CD14-positive monocyte (primary cell): ENCODE measurements at regions not wholly inside any gene's neighbourhood (a gene's known extent, or its start where the extent isn't known, plus 50 kb on each side); places are given as distances from the start of the nearest gene placed in this dataset.
A peak's percentile ranks its signal among the peaks of the same experiment; 100 is the strongest.

Experiments
- DNase-seq, 3 donors: peaks; one replicate each; pipeline ENCODE4 v3.0.0-alpha.2; 2011 to 2022
- H2AFZ ChIP-seq: 2 replicates; pipeline ENCODE4 v1.6.0; 2012; ENCODE audit warnings: mild to moderate bottlenecking, low read depth, low read length, inconsistent platforms; ENCODE audit not compliant: insufficient read depth, poor library complexity, severe bottlenecking
- H3K27ac ChIP-seq, 2 donors: 1 replicate in 1 of 2; 2 replicates in 1 of 2; pipeline ENCODE4 v1.5.1; 2012 to 2013; ENCODE audit warnings: low read length in 2 of 2, control low read depth in 1 of 2, inconsistent platforms in 1 of 2, low read depth in 1 of 2, mild to moderate bottlenecking in 1 of 2
- H3K27me3 ChIP-seq, 2 donors: one replicate each; pipeline versions ENCODE4 v1.6.0 to v1.6.1; 2011 to 2013; ENCODE audit warnings: low read length in 2 of 2; ENCODE audit not compliant: control insufficient read depth in 2 of 2, insufficient read depth in 2 of 2
- H3K36me3 ChIP-seq, 2 donors: replicated peaks in 1 of 2; 1 replicate in 1 of 2; 2 replicates in 1 of 2; pipeline versions ENCODE4 v1.5.1 to v1.6.1; 2012 to 2013; ENCODE audit warnings: low read length in 2 of 2, control low read depth in 1 of 2, inconsistent platforms in 1 of 2, mild to moderate bottlenecking in 1 of 2; ENCODE audit not compliant: insufficient read depth in 2 of 2, control insufficient read depth in 1 of 2
- H3K4me1 ChIP-seq, 2 donors: 1 replicate in 1 of 2; 2 replicates in 1 of 2; pipeline versions ENCODE4 v1.5.1 to v1.6.1; 2012 to 2013; ENCODE audit warnings: low read length in 2 of 2, control low read depth in 1 of 2, inconsistent platforms in 1 of 2, mild to moderate bottlenecking in 1 of 2, moderate library complexity in 1 of 2; ENCODE audit not compliant: insufficient read depth in 2 of 2, control insufficient read depth in 1 of 2
- H3K4me2 ChIP-seq: replicated peaks from 2 replicates; pipeline ENCODE3; 2012; ENCODE audit warnings: low read length, moderate library complexity, mild to moderate bottlenecking; ENCODE audit not compliant: poor library complexity, severe bottlenecking; ENCODE audit errors: extremely low read depth
- H3K4me3 ChIP-seq, 3 experiments: fragments of 200-600 bp in 1 of 3; sonication (generic) in 1 of 3; replicated peaks in 1 of 3; 1 replicate in 2 of 3; 2 replicates in 1 of 3; pipeline ENCODE4 v1.5.1; 2011 to 2013; ENCODE audit warnings: low read length in 3 of 3, mild to moderate bottlenecking in 3 of 3, control low read depth in 2 of 3, low read depth in 2 of 3, inconsistent platforms in 1 of 3, moderate library complexity in 1 of 3
- H3K79me2 ChIP-seq: 2 replicates; pipeline ENCODE4 v1.6.0; 2012; ENCODE audit warnings: mild to moderate bottlenecking, control low read depth, inconsistent platforms, low read length, moderate library complexity; ENCODE audit not compliant: insufficient read depth
- H3K9ac ChIP-seq: 2 replicates; pipeline ENCODE4 v1.6.0; 2017; ENCODE audit warnings: low read length, mild to moderate bottlenecking; ENCODE audit not compliant: insufficient read depth, poor library complexity, severe bottlenecking
- H3K9me3 ChIP-seq, 2 donors: replicated peaks in 1 of 2; 1 replicate in 1 of 2; 2 replicates in 1 of 2; pipeline versions ENCODE4 v1.5.1 to v1.6.1; 2012 to 2013; ENCODE audit warnings: low read length in 2 of 2, control low read depth in 1 of 2; ENCODE audit not compliant: control insufficient read depth in 1 of 2, insufficient read depth in 1 of 2
- H4K20me1 ChIP-seq: 2 replicates; pipeline ENCODE4 v1.6.0; 2012; ENCODE audit warnings: mild to moderate bottlenecking, low read length, control low read depth, moderate library complexity; ENCODE audit not compliant: insufficient read depth
- H3K27ac Mint-ChIP-seq, 7 donors: one replicate each; pipeline ENCODE4 v1.8.0; 2020; ENCODE audit warnings: mild to moderate bottlenecking in 7 of 7, mixed read lengths in 7 of 7, moderate library complexity in 6 of 7, inconsistent platforms in 2 of 7
- H3K27me3 Mint-ChIP-seq, 3 donors: one replicate each; pipeline ENCODE4 v1.8.0; 2021 to 2022; ENCODE audit warnings: low read depth in 3 of 3, mild to moderate bottlenecking in 3 of 3, mixed read lengths in 3 of 3, moderate library complexity in 3 of 3, inconsistent platforms in 1 of 3
- H3K36me3 Mint-ChIP-seq, 2 donors: one replicate each; pipeline ENCODE4 v1.8.0; 2020; ENCODE audit warnings: mixed read lengths in 2 of 2, inconsistent platforms in 1 of 2, mild to moderate bottlenecking in 1 of 2
- H3K4me1 Mint-ChIP-seq: one replicate; pipeline ENCODE4 v1.8.0; 2020; ENCODE audit warnings: mild to moderate bottlenecking, mixed read lengths
- H3K4me3 Mint-ChIP-seq, 2 donors: one replicate each; pipeline ENCODE4 v1.8.0; 2020; ENCODE audit warnings: mild to moderate bottlenecking in 2 of 2, mixed read lengths in 2 of 2, moderate library complexity in 1 of 2
- H3K9me3 Mint-ChIP-seq, 7 donors: one replicate each; pipeline ENCODE4 v1.8.0; 2020 to 2022; ENCODE audit warnings: mixed read lengths in 7 of 7, mild to moderate bottlenecking in 6 of 7, moderate library complexity in 6 of 7, inconsistent platforms in 2 of 7
- WGBS: methylation state at CpG from one replicate; pipeline ENCODE4 v1.1.5; 2013; ENCODE audit warnings: missing lambda C conversion rate; ENCODE audit not compliant: insufficient coverage; 5-methylcytosine and 5-hydroxymethylcytosine counted together
- intact Hi-C, 2 donors: fragments of 100-400 bp; cut with micrococcal nuclease; formaldehyde crosslinking; loops; one replicate each; pipeline versions ENCODE4 v1.15.0 to v1.15.1; 2023
- TF ChIP-seq, protein P1 (sequence below): fragments of 200-600 bp; IDR thresholded peaks from one replicate; pipeline ENCODE4 v1.8.0; 2022; ENCODE audit warnings: antibody characterized with exemption, mild to moderate bottlenecking

DNA sequence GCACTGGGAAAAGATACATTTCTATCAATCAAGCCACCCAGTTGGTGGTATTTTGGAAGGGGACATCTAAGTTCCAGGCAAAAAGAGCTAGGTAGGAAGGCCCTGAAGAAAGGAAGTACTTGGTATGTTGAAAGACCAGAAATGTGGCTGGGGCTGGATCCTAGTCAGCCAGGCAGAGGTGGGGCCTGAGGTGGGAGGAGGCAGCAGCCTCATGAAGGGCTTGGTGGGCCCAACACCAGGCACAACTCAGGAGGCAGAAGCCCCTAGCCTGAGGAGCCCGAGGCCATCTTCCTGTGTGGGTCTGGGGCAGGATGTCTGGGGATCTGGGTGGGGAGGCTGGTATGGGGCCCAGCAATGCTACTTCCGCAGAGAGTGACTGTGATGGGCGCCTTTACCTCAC, 105.9 kb downstream of the SALL1 start:
- Mint-ChIP-seq H3K4me1 (peaks cover 3% of the 10 kb centered on the region), H3K27ac (no peak overlapping the region), H3K27me3 (peaks cover 1 to 4% (median 2%) of the 10 kb centered on the region in 3 donors), H3K9me3 (peaks cover 0 to 7% (median 2%) of the 10 kb centered on the region in 7 donors), H3K4me3 (no peak overlapping the region), H3K36me3 (no peaks in the 10 kb centered on the region)
- intact Hi-C loops, result no loop called here
- no peak overlapping the region for H3K27ac ChIP-seq
- H3K4me1 ChIP-seq, result no peaks in the 10 kb centered on the region
- H3K79me2 ChIP-seq, result no peaks in the 10 kb centered on the region
- H3K36me3 ChIP-seq, result no peaks in the 10 kb centered on the region
- H3K4me2 ChIP-seq, result no peak overlapping the region
- H2AFZ ChIP-seq, result no peak overlapping the region
- H3K4me3 ChIP-seq, result no peak overlapping the region
- no peaks in the 10 kb centered on the region for H3K27me3 ChIP-seq
- WGBS, result 90% methylated on average over 2 of the region's 3 CpGs
- H3K9ac ChIP-seq, result no peak overlapping the region
- DNase-seq, result no peak
- TF ChIP-seq, protein P1, sequence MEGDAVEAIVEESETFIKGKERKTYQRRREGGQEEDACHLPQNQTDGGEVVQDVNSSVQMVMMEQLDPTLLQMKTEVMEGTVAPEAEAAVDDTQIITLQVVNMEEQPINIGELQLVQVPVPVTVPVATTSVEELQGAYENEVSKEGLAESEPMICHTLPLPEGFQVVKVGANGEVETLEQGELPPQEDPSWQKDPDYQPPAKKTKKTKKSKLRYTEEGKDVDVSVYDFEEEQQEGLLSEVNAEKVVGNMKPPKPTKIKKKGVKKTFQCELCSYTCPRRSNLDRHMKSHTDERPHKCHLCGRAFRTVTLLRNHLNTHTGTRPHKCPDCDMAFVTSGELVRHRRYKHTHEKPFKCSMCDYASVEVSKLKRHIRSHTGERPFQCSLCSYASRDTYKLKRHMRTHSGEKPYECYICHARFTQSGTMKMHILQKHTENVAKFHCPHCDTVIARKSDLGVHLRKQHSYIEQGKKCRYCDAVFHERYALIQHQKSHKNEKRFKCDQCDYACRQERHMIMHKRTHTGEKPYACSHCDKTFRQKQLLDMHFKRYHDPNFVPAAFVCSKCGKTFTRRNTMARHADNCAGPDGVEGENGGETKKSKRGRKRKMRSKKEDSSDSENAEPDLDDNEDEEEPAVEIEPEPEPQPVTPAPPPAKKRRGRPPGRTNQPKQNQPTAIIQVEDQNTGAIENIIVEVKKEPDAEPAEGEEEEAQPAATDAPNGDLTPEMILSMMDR, result no peak
- no peaks in the 10 kb centered on the region for H3K9me3 ChIP-seq
- H4K20me1 ChIP-seq, result no peaks in the 10 kb centered on the region

DNA sequence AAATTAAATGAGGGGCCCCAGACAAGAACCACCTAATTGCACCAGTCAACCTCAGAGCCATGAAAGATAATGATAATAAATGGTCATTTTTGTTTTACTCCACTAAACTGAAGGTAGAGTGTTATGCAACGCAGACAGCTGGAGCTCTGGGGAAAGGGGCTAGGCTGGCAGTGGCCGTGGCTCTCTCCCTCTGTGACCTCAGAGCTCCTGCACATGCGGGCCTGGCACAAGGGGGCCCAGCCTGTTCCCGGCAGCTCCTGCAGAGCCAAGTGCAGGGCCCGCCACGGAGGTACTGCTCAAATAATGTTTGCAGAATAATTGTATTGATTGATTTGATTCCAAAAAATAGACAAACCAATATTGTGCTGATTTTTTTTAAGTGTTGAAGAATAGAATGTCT, 109.5 kb downstream of the SALL1 start:
- Mint-ChIP-seq H3K36me3 (no peaks in the 10 kb centered on the region), H3K27me3 (peaks cover 3 to 5% (median 3%) of the 10 kb centered on the region in 3 donors), H3K4me3 (no peak overlapping the region), H3K27ac (peak overlapping the region in 1 of 7 donors; percentile 43), H3K4me1 (peaks cover 7% of the 10 kb centered on the region), H3K9me3 (peaks cover 0 to 2% (median 0%) of the 10 kb centered on the region in 7 donors)
- Histone ChIP-seq H3K4me2 (no peak overlapping the region), H3K27me3 (no peaks in the 10 kb centered on the region), H2AFZ (no peak overlapping the region), H3K9ac (no peak overlapping the region), H3K9me3 (no peaks in the 10 kb centered on the region), H4K20me1 (no peaks in the 10 kb centered on the region), H3K79me2 (no peaks in the 10 kb centered on the region), H3K36me3 (no peaks in the 10 kb centered on the region), H3K4me1 (no peaks in the 10 kb centered on the region), H3K4me3 (no peak overlapping the region), H3K27ac (no peak overlapping the region)
- TF ChIP-seq, protein P1, result no peak
- WGBS, result 80% methylated on average over 1 of the region's 6 CpGs
- intact Hi-C loops, result no loop called here
- no peak for DNase-seq
